WERI-Rb-1 (cell line): ENCODE measurements at regions not wholly inside any gene's neighbourhood (a gene's known extent, or its start where the extent isn't known, plus 50 kb on each side); places are given as distances from the start of the nearest gene placed in this dataset.

Experiments used
- DNase-seq: peaks from one replicate; pipeline ENCODE4 v3.0.0-alpha.2; 2020
- H3K27ac ChIP-seq: fragments of 250-450 bp; sonication (Bioruptor Pico); 2 replicates; pipeline ENCODE4 v1.5.1; 2020; ENCODE audit warnings: mild to moderate bottlenecking, moderate library complexity
- H3K27me3 ChIP-seq: fragments of 250-450 bp; sonication (Bioruptor Pico); 2 replicates; pipeline ENCODE4 v1.5.1; 2021; ENCODE audit warnings: mild to moderate bottlenecking, low read depth, moderate library complexity; ENCODE audit not compliant: insufficient read depth, severe bottlenecking
- H3K36me3 ChIP-seq: fragments of 250-450 bp; sonication (Bioruptor Pico); 2 replicates; pipeline ENCODE4 v1.5.1; 2020; ENCODE audit warnings: mild to moderate bottlenecking, moderate library complexity
- H3K4me3 ChIP-seq: 2 replicates; pipeline ENCODE4 v1.5.1; 2011; ENCODE audit warnings: low read depth, mild to moderate bottlenecking, control low read depth, low read length
- H3K9me3 ChIP-seq: fragments of 250-450 bp; sonication (Bioruptor Pico); 2 replicates; pipeline ENCODE4 v1.5.1; 2021; ENCODE audit warnings: mild to moderate bottlenecking, moderate library complexity; ENCODE audit not compliant: severe bottlenecking
- TF ChIP-seq, protein P1 (sequence below): IDR thresholded peaks from 2 replicates; pipeline ENCODE4 v1.5.1; 2011; ENCODE audit warnings: low read depth, mild to moderate bottlenecking, control low read depth, inconsistent platforms, low read length

- no peaks in the 10 kb centered on the region for H3K27me3 ChIP-seq
- TF ChIP-seq, protein P1, sequence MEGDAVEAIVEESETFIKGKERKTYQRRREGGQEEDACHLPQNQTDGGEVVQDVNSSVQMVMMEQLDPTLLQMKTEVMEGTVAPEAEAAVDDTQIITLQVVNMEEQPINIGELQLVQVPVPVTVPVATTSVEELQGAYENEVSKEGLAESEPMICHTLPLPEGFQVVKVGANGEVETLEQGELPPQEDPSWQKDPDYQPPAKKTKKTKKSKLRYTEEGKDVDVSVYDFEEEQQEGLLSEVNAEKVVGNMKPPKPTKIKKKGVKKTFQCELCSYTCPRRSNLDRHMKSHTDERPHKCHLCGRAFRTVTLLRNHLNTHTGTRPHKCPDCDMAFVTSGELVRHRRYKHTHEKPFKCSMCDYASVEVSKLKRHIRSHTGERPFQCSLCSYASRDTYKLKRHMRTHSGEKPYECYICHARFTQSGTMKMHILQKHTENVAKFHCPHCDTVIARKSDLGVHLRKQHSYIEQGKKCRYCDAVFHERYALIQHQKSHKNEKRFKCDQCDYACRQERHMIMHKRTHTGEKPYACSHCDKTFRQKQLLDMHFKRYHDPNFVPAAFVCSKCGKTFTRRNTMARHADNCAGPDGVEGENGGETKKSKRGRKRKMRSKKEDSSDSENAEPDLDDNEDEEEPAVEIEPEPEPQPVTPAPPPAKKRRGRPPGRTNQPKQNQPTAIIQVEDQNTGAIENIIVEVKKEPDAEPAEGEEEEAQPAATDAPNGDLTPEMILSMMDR = no peak
- H3K27ac ChIP-seq = no peak overlapping the region
- DNase-seq = no peak
- H3K9me3 ChIP-seq = no peaks in the 10 kb centered on the region
- H3K4me3 ChIP-seq = no peak overlapping the region
- H3K36me3 ChIP-seq = no peaks in the 10 kb centered on the region
These were observed 71.5 kb downstream of the SIK1 start for GRCh38 chr21:43355266-43355924.

DNA sequence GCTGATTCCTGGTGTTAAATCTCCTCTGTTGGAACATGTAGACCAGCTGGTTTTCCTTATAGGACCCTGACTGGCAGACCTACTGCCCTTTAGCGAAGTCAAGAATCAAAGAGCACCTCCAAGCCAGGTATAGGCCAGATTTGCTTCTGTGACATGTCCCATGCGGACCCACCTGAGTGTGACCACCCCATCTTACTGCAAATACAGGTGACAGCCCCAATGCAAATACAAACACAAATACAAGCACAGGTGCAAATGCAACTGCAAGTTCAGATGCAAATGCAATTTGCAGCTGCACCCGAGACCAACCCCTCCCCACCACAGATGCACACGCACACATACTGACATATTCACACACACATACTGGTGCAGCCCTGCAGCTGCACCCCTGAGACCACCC lies 72.3 kb downstream of the SIK1 start:
- Histone ChIP-seq H3K36me3 (no peaks in the 10 kb centered on the region), H3K9me3 (no peaks in the 10 kb centered on the region), H3K27me3 (no peaks in the 10 kb centered on the region), H3K27ac (no peak overlapping the region), H3K4me3 (no peak overlapping the region)
- no peak for DNase-seq
- TF ChIP-seq, protein P1 = no peak

- H3K36me3 ChIP-seq = no peaks in the 10 kb centered on the region
- TF ChIP-seq, protein P1 = no peak
- no peak overlapping the region for H3K27ac ChIP-seq
- H3K27me3 ChIP-seq = no peaks in the 10 kb centered on the region
- H3K4me3 ChIP-seq = no peak overlapping the region
- no peak for DNase-seq
- H3K9me3 ChIP-seq = no peaks in the 10 kb centered on the region
These were observed 72.9 kb downstream of the SIK1 start for GRCh38 chr21:43354026-43354420.

GRCh38 chr21:43353282-43354025 lies 73.5 kb downstream of the SIK1 start:
- Histone ChIP-seq H3K36me3 (no peaks in the 10 kb centered on the region), H3K27me3 (no peaks in the 10 kb centered on the region), H3K4me3 (no peak overlapping the region), H3K9me3 (no peaks in the 10 kb centered on the region), H3K27ac (no peak overlapping the region)
- TF ChIP-seq, protein P1 = no peak
- no peak for DNase-seq

DNA sequence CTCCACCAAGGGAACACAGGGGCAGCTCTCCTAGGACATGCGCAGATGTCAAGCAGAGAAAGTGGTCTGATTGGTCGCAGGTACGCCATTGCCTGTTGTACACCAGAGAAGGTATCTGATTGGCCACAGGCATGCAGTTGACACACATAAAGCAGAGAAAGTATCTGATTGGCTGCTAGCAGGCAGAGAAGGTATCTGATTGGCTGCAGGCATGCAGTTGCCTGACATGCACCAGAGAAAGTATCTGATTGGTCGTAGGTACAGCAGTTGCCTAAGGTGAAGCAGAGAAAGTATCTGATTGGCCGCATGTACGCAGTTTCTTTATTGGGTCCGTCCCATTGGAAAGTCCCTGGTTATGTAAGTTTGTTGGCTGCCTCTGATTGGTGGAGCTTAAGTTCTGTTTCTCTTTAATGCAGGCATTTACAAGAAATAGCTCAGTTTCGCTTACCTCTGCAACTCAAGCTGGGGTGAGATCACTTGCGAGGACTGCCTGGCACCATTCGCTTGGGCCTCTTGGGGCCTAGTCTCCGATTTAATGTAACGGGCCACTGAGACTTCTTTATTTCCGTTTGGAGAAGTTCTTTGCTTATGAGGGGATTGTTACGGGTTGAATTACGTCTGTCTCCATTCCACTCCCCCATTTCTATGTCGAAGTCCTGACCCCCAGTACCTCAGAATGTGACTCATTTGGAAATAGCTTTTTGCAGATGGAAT lies 74.2 kb downstream of the SIK1 start:
- no peak overlapping the region for H3K4me3 ChIP-seq

More for the DNA sequence above, 74.2 kb downstream of the SIK1 start:
- Histone ChIP-seq H3K27ac (no peak overlapping the region), H3K9me3 (no peaks in the 10 kb centered on the region), H3K36me3 (no peaks in the 10 kb centered on the region), H3K27me3 (no peaks in the 10 kb centered on the region)
- no peak for DNase-seq
- TF ChIP-seq, protein P1 = no peak
